NCI-H2196 (cell line): ENCODE measurements at regions not wholly inside any gene's neighbourhood (a gene's known extent, or its start where the extent isn't known, plus 50 kb on each side); places are given as distances from the start of the nearest gene placed in this dataset.

ENCODE experiments used
- DNase-seq: peaks from one replicate; lab custom pipeline; 2025; ENCODE audit not compliant: unreplicated experiment; lab: John Stamatoyannopoulos, UW

DNA sequence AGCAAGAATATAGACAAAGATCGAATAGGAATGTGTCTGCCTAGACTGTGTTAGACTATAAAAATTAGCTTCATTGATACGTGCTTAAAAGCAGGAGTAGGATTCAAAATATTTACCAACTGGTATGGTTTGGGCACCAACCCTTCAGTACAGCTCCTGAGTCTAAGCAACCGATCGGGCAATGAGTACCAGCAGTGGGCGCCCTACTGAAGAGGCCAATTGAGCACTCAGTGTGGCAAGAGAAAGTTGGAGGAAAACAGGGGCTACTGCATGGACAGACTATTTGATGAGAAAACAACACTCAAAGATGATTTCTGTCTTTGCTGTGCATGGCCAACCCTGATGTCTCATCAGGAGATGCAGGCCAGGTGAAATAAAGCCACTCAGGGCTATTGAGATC, 176.0 kb upstream of the NWD2 start:
- no peak for DNase-seq

DNA sequence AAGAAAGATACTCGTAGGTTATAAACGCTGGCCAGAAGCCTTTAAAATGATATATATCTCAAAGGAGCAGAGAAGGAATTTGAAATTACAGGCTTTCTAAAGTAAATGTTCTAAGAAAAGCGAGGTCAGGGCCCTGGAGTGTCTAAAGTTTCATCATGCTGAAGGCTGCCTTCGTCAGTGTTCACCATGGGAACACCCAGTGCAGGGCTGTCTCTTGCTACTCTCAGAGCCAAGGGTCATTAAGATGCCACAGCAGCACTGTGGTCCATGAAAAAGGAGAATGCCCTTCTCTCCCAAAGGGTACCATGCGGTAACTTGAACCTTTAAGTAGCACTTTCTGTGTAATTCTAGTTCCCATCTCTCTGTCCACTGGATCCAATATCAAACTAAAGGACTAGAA, 174.5 kb upstream of the NWD2 start:
- DNase-seq, result no peak

DNA sequence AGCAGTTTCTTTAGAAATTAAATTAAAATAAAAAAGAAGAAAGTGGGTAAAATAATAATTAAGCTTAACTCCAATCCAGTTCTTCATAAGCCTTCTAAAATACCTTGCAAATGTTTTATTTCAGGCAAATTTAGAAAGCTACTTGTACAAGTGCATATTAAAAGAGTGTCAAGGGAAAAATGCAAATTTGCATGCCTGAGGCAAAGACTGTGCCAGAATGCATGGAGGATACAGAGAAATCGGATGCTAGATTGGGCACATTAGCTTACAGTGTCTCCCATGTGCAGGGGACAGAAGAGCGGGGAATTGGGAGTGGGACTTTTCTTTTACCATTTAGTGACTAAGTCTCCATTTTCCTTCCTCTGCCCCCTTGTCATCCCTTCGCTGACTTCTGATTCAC, 173.0 kb upstream of the NWD2 start:
- DNase-seq, result no peak

DNA sequence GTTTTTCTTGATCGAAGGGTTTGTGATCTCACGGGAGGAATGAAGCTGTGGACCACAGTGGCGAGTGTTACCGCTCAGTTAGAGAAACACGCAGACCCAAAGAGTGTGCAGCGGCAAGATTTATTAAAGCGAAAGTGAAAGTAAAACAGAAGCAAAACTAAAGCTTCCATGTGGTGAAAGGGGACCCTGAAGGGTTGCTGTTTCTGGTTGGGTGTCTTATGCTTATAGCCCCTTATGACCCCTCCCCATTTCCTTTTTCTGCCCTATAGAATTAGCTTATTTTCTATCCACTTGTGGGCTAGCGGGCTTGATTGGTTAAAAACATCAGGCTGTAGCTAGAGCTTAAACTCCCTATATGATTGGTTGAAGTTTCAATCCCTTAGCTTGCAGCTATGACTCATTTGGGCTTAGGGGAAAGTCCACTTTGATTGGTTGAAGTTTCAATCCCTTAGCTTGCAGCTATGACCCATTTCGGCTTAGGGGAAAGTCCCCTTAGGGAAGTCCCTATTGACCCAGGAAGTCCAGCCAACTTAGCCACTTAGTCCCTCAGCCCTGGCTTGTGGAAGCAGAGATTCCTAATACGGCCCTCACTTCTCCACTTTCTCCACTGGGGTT, 171.2 kb upstream of the NWD2 start:
- no peak for DNase-seq

DNA sequence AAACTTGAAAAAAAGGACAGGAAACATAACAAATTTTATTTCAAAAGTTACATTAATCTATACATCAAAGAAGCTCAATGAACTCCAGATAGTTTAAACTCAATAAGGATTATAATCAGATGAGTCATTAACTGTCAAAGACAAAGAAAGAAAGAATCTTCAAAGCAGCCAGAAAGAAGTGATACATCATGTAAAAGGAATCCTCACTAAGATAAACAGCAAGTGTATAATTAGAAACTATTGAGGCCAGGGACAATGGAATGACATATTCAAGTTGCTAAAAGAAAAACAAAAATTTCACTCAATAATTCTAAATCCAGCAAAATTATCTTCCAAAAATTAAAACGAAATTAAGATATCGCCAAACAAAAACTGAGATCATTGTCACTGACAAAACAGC, 161.6 kb upstream of the NWD2 start:
- DNase-seq, result no peak

DNA sequence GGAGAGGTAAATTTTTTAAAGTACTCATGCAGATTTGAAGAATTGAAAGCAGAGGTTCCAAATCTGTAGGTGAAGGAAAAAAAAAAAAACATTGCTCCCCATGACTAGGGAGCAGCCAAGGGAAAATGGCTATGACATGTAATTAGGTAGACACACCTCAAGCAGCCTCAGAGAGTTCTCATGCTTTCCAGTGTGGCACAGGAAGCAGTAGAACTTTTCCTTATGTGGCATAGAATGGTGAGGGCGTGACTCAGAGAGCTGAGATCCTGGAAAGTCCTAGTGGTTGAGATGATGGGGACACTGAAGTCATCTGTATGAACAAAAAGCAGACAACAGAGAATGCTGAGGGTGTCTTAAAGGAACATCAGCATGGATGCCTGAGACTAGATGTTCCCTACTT, 148.6 kb upstream of the NWD2 start:
- DNase-seq, result no peak

DNA sequence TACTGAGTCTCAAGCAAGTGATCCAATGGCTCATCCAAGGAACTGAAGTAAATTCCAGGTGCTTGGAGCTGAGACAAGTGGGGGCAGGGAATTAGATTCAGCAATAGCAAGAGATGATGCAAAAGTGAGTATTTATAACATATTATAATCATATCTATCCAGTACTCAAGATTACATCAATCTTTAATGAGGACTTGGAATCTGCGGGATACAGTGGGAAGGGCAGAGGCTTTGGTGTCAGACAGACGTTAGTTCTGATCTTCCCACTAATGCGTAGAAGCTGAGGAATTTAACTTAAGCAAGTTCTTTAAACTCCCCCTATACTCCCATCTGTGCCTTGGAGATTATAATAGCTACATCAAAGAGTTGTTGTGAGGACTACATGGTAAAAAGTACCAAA, 143.4 kb upstream of the NWD2 start:
- no peak for DNase-seq

DNA sequence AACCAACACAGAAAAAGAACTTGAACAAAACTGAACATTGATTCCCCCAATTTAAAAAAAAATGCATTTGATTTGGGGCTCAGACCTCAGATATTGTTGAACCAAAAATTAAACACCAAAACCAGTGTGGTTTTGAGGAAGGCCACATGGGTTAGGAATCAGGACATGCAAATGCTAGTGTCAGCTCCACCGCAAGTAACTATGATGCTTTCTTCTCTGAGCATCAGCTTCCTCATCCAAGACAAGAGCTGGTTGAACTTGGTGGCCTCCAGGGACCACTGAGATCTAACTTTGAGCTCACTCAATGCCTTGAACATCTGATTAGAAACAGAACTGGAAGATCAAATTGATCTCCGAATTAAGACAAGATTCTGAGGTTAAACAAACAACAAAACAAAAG, 142.9 kb upstream of the NWD2 start:
- DNase-seq, result no peak

DNA sequence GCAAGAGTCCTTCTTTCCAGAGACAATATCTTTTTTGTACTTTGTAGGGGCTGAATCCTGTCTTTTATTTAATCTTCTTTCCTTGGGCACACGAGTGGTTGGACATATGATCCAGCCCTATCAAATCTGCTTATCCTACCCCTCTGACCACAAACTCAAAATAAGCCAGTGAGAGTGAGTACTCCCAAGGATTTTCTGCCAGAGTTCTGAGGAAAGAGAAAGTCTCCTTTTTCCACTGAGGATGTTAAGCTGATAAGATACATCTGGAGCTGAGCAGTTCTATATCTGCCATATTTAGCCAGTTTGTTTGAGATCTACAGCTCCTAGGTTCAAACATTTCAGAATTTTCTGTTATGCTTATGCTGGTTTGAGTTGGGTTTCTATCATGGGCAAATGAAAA, 134.8 kb upstream of the NWD2 start:
- no peak for DNase-seq

DNA sequence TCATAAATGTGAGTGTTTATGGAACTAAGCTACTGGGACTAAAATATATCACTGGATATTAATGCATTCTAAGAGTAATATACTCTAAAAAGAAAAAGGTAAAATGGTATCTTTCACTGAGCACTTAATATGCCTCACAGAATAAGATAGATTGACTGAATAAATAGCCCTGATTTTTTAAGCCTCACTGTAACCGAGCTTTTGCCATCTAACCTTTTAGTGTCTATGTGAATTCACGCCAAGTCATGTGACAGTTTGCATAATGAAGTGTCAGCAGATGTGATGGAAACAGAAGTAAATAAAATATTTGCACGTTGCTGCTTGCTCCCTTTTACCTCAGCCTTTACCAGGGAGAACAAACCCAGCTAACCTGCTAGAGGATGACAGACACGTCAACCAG, 119.7 kb upstream of the NWD2 start:
- DNase-seq, result no peak

DNA sequence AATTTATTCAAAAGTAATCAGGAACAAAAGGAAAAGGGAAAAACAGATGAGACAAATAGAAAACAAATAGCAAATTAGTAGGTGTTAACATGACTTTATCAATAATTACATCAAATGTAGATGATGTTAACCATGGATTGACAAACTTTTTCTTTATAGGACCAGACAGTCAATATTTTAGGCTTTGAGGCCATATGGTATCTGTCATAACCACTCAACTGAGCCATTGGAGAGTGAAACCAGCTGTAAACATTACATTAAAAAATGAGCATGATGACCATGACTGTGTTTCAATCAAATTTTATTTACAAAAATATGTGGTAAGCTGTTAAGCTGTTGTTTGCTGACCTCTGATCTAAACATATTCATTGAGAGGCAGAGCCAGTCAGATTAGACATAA, 118.5 kb upstream of the NWD2 start:
- no peak for DNase-seq

DNA sequence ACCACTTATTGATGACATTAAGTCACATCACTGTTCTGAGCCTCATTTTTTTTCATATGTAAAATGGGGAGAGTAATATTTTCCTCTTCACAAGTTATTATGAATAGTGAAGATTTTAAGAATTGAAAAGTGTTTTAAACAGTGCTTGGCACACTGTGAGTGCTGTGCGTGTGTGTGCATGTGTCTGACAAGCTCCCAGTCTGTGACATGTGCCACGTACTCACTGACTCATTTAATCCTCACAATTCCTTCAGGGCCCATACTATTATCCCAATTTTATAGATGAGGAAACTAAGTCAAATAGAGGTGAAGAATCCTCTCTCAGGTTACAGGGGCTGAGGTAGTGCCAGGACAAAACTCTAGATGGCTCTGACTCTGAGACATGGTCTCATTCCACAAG, 114.1 kb upstream of the NWD2 start:
- DNase-seq, result no peak

DNA sequence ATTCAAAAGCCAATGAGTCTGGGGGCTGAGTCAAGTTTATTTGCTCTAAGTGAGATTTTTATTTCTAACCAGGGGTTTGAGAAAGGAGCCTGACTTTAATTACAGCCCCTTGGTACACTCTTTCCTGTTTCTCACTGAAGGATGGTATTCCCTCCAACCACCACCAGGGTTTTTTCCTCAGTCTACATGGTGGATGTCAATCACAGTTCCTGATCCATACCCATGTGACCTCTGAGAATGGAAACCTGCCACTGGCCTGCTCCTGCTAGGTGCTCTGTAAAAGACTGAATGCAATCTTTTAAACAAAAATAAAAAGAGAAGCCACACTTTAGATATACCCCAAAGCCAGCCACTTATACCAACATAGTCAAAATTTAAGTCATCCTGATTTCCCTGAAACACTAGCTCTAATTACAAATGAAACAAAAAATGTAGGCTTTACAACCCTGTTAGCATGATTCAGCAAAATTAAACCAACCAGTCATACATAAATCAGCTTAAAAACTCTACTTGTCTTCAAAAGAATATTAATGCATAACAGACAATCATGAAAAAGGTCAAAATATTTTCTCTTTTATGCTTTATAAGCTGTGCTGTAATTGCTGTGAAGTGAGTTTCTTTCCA, 112.1 kb upstream of the NWD2 start:
- DNase-seq, result no peak

DNA sequence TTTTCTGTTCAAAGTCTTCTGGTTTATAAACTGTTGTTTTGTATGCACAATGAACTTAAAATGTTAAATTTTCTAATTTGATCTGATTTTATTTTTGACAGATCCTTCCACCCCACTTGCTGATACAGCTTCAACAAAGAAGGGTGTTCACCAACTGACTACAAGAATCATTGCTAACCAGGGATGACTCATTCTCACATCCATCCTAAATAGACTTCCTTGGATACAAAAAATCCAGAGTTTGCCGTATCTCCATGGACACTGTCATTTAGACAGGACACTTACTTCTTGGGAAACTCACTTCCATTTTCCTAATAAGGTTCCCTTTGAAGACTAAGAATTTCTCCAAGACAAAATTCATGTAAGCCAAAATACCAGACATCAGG, 111.6 kb upstream of the NWD2 start:
- DNase-seq, result no peak

DNA sequence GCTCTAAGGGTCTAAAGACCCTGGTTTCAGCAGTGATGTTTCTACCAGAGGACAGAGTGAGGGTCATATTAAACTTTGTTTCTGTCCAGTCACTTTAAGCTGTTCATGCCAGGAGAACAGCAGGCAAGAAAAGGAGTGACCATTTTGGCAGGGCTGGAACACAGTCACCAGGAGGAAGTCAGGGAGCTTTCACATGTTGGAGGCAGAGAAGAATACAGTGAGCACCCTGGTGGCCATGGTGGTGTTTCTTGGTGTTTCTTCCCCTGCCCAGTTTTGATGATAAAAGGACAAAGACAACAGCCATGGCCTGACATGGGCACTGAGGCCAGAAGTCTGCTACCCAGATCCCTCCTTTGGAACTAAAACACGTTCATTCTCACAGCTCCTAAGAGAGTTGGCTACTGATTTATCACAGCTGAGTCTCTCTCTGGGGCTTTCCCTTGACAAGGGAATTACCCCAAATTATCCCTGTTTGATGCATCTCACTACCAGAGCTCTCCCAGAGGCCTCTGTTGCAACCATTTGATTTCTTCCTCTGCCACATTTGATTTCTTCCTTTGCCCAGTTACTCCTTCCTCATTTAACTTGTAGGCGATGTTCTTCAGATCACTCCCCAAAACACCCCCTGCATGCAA, 106.4 kb upstream of the NWD2 start:
- no peak for DNase-seq

DNA sequence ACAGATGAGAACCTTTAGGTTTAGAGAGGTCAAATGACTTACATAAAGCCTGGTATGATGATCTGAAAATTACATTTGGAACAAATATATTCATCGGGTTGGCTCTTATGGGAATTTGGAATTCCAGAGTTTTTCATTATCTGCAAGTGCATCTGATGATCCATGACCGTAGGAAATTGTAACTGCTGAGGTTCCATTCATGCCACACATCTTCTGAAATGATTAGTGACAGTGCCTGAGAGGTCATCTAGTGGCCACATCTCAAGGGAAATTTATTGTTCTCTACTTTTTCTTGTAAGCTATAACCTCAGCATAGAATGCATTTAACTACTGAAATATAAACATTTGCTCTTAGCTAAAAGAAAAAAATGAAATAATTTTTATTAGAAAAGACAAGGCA, 105.8 kb upstream of the NWD2 start:
- DNase-seq, result no peak

DNA sequence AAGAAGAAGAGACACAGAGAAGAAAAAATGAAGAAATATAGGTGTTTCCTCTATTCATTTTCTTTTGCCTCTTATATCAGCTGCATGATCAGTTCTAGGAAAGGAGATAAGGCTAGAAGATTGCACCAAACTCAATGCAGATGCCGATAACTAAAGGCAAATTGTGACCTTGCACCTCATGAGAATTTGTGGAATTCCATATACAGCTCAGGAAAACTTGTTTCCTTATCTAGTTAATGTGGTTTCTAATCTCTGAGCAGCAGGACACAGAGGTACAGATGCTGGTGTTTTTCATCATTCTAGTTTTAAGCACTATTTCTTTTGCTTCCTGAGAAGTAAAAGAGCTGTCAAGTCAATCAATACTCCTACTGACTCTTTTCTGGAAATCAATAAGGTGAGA, 104.6 kb upstream of the NWD2 start:
- no peak for DNase-seq

DNA sequence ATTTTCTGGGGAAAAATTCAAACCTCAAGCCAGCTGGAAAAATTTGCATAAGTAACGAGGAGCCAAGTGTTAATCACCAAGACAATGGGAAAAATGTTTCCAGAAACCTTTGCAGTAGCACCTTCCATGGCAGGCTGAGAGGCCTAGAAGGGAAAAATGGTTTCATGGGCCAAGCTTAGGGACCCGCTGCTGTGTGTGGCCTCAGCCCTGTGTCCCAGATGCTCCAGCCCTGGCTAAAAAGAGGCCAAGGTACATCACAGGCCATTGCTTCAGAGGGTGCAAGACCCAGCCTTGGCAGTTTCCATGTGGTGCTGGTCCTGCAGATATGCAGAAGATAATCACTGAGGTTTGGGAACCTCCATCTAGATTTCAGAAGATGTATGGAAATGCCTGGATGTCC, 98.3 kb upstream of the NWD2 start:
- DNase-seq, result no peak

DNA sequence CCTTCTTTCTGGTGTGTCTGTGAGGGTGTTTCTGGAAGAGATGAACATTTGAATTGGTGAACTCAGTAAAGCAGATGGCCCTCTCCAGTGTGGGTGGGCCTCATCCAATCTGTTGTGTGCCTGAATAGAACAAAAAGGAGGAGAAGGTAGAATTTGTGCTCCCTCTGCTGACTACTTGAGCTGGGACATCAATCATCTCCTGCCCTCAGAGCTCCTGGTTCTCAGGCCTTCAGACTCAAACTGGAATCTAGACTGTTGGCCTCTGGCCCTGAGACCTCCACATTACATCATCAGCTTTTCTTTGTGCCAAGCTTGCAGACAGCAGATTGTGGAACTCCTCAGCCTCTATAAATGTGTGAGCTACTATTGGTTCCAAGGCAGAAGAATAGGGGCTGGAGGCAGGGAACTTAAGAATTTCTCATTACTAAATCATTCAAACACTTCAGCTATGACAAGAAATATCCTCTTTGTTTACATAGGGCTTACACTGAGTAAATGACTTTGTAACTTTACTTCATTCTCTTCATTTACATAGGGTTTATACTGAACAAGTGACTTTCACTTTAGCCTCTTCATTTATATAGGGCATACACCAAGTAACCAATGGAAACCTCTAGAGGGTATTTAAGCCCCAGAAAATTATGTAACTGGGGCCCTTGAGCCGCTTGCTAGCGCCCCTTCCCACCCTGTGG, 86.9 kb upstream of the NWD2 start:
- no peak for DNase-seq

DNA sequence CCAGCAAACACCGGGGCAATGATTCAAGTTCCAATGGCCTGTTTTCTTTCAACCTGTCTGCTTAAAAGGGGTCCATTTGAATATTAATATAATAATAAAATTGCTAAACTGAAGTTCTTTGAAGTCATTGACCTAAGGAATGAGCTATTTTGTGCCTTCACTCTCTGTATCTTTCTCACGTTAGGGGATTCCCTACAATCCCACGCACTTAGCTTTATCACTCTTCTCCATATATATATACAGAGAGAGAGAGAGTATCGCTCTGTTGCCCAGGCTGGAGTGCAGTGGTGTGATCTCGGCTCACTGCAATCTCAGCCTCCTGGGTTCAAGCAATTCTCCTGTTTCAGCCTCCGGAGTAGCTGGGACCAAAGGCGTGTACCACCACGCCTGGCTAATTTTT, 83.9 kb upstream of the NWD2 start:
- DNase-seq, result no peak

DNA sequence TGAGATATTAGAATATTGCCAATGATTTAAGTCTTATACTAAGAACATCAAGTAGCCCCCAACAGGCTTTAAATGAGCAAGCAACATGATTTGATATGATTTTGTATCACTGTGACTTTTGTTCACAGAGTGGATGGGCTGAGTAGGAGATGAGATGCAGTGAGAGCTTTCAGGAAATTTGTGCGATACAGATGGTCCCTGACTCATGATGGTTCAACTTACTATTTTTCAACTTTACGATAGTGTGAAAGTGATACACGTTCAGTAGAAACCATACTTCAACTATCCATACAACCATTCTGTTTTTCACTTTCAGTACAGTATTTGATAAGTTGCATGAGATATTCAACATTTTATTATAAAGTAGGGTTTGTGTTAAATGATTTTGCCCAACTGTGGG, 78.7 kb upstream of the NWD2 start:
- no peak for DNase-seq

DNA sequence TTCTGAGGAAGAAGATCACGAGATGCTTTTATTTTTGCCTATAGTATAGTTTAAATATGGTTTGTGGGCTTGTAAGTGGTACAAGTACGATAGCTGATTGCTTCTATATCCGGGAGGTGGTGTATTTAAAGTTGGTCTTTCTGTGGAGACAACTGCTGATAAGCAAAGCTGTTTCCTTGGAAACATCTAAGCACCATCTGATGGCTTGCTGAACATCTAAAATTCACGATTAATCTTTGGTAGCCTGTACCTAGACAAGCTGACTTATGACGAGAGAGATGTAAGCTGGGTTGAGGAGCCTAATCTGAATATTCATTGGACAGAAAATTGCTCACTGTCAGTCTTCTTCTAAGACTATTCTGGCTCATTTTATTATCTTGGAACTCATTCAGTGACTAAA, 74.6 kb upstream of the NWD2 start:
- DNase-seq, result no peak
